Lower leg skin (tissue), 3 donors: ENCODE measurements at regions not wholly inside any gene's neighbourhood (a gene's known extent, or its start where the extent isn't known, plus 50 kb on each side); places are given as distances from the start of the nearest gene placed in this dataset.

ENCODE experiments used
- POLR2A ChIP-seq, 2 donors: fragments of 450-650 bp; IDR thresholded peaks; one replicate each; pipeline ENCODE4 v1.6.1; 2016 to 2017; ENCODE audit warnings: antibody characterized with exemption in 2 of 2, mild to moderate bottlenecking in 1 of 2, moderate library complexity in 1 of 2
- TF ChIP-seq, protein P1 (sequence below), 3 donors: fragments of 450-650 bp; IDR thresholded peaks; one replicate each; pipeline ENCODE4 v1.5.1; 2016; ENCODE audit warnings: antibody characterized with exemption in 3 of 3, mild to moderate bottlenecking in 3 of 3, moderate library complexity in 2 of 3

DNA sequence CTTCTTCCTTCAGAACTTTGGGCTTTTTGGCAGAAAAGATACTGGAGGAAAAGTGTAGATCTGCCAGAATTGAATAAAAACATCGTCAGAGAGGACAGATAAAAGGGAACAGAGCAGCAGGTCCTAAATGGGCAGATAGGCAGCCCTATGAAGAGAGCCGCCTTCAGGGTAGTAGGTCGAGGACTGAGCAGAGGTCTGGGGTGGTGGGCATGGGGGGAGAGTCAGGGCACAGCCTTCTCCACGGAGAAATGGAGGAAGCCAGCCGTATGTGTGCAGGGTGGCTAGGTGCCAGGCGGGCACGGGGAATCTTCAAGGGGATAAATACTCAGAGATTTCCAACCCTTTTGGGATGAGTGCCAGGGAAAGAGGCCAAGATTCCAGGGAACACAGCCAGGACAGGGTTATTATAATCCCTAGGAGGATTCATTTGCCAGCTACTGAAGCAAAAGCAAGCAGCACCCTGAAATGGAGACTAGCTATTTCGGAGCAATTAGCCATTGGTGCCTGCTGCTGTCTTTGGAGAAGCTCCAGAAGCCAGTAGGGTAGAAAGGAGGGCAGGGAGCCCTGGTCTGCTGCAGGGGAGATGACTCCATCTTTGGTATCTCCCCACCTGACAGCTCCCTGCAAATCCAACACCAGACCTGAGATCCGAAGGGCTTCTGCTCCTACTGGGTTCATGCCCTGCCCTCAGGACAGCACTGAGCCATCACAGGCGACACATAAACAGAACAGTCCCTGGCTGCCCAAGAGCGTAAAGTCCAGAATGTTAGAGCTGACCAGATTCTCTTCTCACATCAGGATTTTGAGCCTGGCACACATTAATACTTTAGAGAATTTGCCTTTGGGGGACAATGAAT is 174.5 kb upstream of the NTM start:
- TF ChIP-seq, protein P1, sequence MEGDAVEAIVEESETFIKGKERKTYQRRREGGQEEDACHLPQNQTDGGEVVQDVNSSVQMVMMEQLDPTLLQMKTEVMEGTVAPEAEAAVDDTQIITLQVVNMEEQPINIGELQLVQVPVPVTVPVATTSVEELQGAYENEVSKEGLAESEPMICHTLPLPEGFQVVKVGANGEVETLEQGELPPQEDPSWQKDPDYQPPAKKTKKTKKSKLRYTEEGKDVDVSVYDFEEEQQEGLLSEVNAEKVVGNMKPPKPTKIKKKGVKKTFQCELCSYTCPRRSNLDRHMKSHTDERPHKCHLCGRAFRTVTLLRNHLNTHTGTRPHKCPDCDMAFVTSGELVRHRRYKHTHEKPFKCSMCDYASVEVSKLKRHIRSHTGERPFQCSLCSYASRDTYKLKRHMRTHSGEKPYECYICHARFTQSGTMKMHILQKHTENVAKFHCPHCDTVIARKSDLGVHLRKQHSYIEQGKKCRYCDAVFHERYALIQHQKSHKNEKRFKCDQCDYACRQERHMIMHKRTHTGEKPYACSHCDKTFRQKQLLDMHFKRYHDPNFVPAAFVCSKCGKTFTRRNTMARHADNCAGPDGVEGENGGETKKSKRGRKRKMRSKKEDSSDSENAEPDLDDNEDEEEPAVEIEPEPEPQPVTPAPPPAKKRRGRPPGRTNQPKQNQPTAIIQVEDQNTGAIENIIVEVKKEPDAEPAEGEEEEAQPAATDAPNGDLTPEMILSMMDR (IDR thresholded peaks at IDR 0.05) = no peak
- TF ChIP-seq POLR2A (IDR thresholded peaks at IDR 0.05) = no peak
